ENCODE measurements at regions not wholly inside any gene's neighbourhood (a gene's known extent, or its start where the extent isn't known, plus 50 kb on each side); places are given as distances from the start of the nearest gene placed in this dataset.

GRCh38 chr12:127629066-127629820 lies 637.7 kb upstream of the TMEM132C start:
- peaks cover 0 to 2% of the 10 kb centered on the region in 2 donors for H3K9me3 ChIP-seq (ENCODE audit: control insufficient read depth in 2 of 2, insufficient read depth in 1 of 2, low read length in 1 of 2)
- H3K4me1 ChIP-seq (ENCODE audit: control insufficient read depth in 2 of 2, insufficient read depth in 2 of 2, low read length in 2 of 2), result no peaks in the 10 kb centered on the region
- 79% methylated on average over 10 of the region's 10 CpGs for WGBS
- no peak overlapping the region for H3K4me3 ChIP-seq (ENCODE audit: low read length in 2 of 2)
- no peaks in the 10 kb centered on the region for H3K36me3 ChIP-seq (ENCODE audit: control insufficient read depth in 2 of 2, insufficient read depth in 2 of 2, low read length in 1 of 2)
- no peak overlapping the region for H3K27ac ChIP-seq (ENCODE audit: low read depth in 1 of 2, low read length in 1 of 2)
- H3K27me3 ChIP-seq (ENCODE audit: control insufficient read depth in 2 of 2, insufficient read depth in 1 of 2, low read length in 1 of 2), result no peaks in the 10 kb centered on the region
- DNase-seq (ENCODE audit: low read depth in 6 of 9, low spot score in 9 of 9), result no peak

- no peak overlapping the region for H3K27ac ChIP-seq (ENCODE audit: low read depth in 1 of 2, low read length in 1 of 2)
- peaks cover 0 to 2% of the 10 kb centered on the region in 2 donors for H3K9me3 ChIP-seq (ENCODE audit: control insufficient read depth in 2 of 2, insufficient read depth in 1 of 2, low read length in 1 of 2)
- H3K4me3 ChIP-seq (ENCODE audit: low read length in 2 of 2), result no peak overlapping the region
- no peaks in the 10 kb centered on the region for H3K4me1 ChIP-seq (ENCODE audit: control insufficient read depth in 2 of 2, insufficient read depth in 2 of 2, low read length in 2 of 2)
- no peaks in the 10 kb centered on the region for H3K27me3 ChIP-seq (ENCODE audit: control insufficient read depth in 2 of 2, insufficient read depth in 1 of 2, low read length in 1 of 2)
- 83% methylated on average over 11 of the region's 11 CpGs for WGBS
- DNase-seq (ENCODE audit: low read depth in 6 of 9, low spot score in 9 of 9), result no peak
- H3K36me3 ChIP-seq (ENCODE audit: control insufficient read depth in 2 of 2, insufficient read depth in 2 of 2, low read length in 1 of 2), result no peaks in the 10 kb centered on the region
Observed at GRCh38 chr12:127632461-127632860, 634.5 kb upstream of the TMEM132C start.

- no peak for DNase-seq (ENCODE audit: low read depth in 6 of 9, low spot score in 9 of 9)
- WGBS, result 93% methylated on average over 4 of the region's 4 CpGs
- H3K36me3 ChIP-seq (ENCODE audit: control insufficient read depth in 2 of 2, insufficient read depth in 2 of 2, low read length in 1 of 2), result no peaks in the 10 kb centered on the region
- no peaks in the 10 kb centered on the region for H3K4me1 ChIP-seq (ENCODE audit: control insufficient read depth in 2 of 2, insufficient read depth in 2 of 2, low read length in 2 of 2)
- no peak overlapping the region for H3K4me3 ChIP-seq (ENCODE audit: low read length in 2 of 2)
- no peaks in the 10 kb centered on the region for H3K27me3 ChIP-seq (ENCODE audit: control insufficient read depth in 2 of 2, insufficient read depth in 1 of 2, low read length in 1 of 2)
- H3K9me3 ChIP-seq (ENCODE audit: control insufficient read depth in 2 of 2, insufficient read depth in 1 of 2, low read length in 1 of 2), result peaks cover 0 to 2% of the 10 kb centered on the region in 2 donors
- no peak overlapping the region for H3K27ac ChIP-seq (ENCODE audit: low read depth in 1 of 2, low read length in 1 of 2)
Observed at GRCh38 chr12:127635838-127636237, 631.1 kb upstream of the TMEM132C start.

- WGBS, result 74% methylated on average over 2 of the region's 2 CpGs
- no peak for DNase-seq (ENCODE audit: low read depth in 6 of 9, low spot score in 9 of 9)
Observed at GRCh38 chr12:127636882-127637281, 630.1 kb upstream of the TMEM132C start.

GRCh38 chr12:127640181-127640886 lies 626.6 kb upstream of the TMEM132C start:
- 86% methylated on average over 6 of the region's 6 CpGs for WGBS
- no peak overlapping the region for H3K27ac ChIP-seq (ENCODE audit: low read depth in 1 of 2, low read length in 1 of 2)
- no peaks in the 10 kb centered on the region for H3K4me1 ChIP-seq (ENCODE audit: control insufficient read depth in 2 of 2, insufficient read depth in 2 of 2, low read length in 2 of 2)
- DNase-seq (ENCODE audit: low read depth in 6 of 9, low spot score in 9 of 9), result no peak
- no peak overlapping the region for H3K4me3 ChIP-seq (ENCODE audit: low read length in 2 of 2)
- no peaks in the 10 kb centered on the region for H3K36me3 ChIP-seq (ENCODE audit: control insufficient read depth in 2 of 2, insufficient read depth in 2 of 2, low read length in 1 of 2)
- H3K27me3 ChIP-seq (ENCODE audit: control insufficient read depth in 2 of 2, insufficient read depth in 1 of 2, low read length in 1 of 2), result no peaks in the 10 kb centered on the region
- no peaks in the 10 kb centered on the region for H3K9me3 ChIP-seq (ENCODE audit: control insufficient read depth in 2 of 2, insufficient read depth in 1 of 2, low read length in 1 of 2)

More at GRCh38 chr12:127636882-127637281, 630.1 kb upstream of the TMEM132C start:
- peaks cover 0 to 2% of the 10 kb centered on the region in 2 donors for H3K9me3 ChIP-seq (ENCODE audit: control insufficient read depth in 2 of 2, insufficient read depth in 1 of 2, low read length in 1 of 2)
- no peak overlapping the region for H3K27ac ChIP-seq (ENCODE audit: low read depth in 1 of 2, low read length in 1 of 2)
- H3K4me1 ChIP-seq (ENCODE audit: control insufficient read depth in 2 of 2, insufficient read depth in 2 of 2, low read length in 2 of 2), result no peaks in the 10 kb centered on the region
- H3K36me3 ChIP-seq (ENCODE audit: control insufficient read depth in 2 of 2, insufficient read depth in 2 of 2, low read length in 1 of 2), result no peaks in the 10 kb centered on the region
- H3K27me3 ChIP-seq (ENCODE audit: control insufficient read depth in 2 of 2, insufficient read depth in 1 of 2, low read length in 1 of 2), result no peaks in the 10 kb centered on the region
- H3K4me3 ChIP-seq (ENCODE audit: low read length in 2 of 2), result no peak overlapping the region

- no peaks in the 10 kb centered on the region for H3K27me3 ChIP-seq (ENCODE audit: control insufficient read depth in 2 of 2, insufficient read depth in 1 of 2, low read length in 1 of 2)
- no peaks in the 10 kb centered on the region for H3K4me1 ChIP-seq (ENCODE audit: control insufficient read depth in 2 of 2, insufficient read depth in 2 of 2, low read length in 2 of 2)
- H3K36me3 ChIP-seq (ENCODE audit: control insufficient read depth in 2 of 2, insufficient read depth in 2 of 2, low read length in 1 of 2), result no peaks in the 10 kb centered on the region
- H3K4me3 ChIP-seq (ENCODE audit: low read length in 2 of 2), result no peak overlapping the region
- no peak overlapping the region for H3K27ac ChIP-seq (ENCODE audit: low read depth in 1 of 2, low read length in 1 of 2)
- no peaks in the 10 kb centered on the region for H3K9me3 ChIP-seq (ENCODE audit: control insufficient read depth in 2 of 2, insufficient read depth in 1 of 2, low read length in 1 of 2)
- no peak for DNase-seq (ENCODE audit: low read depth in 6 of 9, low spot score in 9 of 9)
- WGBS, result 94% methylated on average over 8 of the region's 8 CpGs
Observed at GRCh38 chr12:127642208-127642607, 624.8 kb upstream of the TMEM132C start.

GRCh38 chr12:127648321-127648720 lies 618.6 kb upstream of the TMEM132C start:
- Histone ChIP-seq H3K36me3 (ENCODE audit: control insufficient read depth in 2 of 2, insufficient read depth in 2 of 2, low read length in 1 of 2) (no peaks in the 10 kb centered on the region), H3K9me3 (ENCODE audit: control insufficient read depth in 2 of 2, insufficient read depth in 1 of 2, low read length in 1 of 2) (peaks cover 0 to 3% of the 10 kb centered on the region in 2 donors), H3K27me3 (ENCODE audit: control insufficient read depth in 2 of 2, insufficient read depth in 1 of 2, low read length in 1 of 2) (no peaks in the 10 kb centered on the region), H3K4me3 (ENCODE audit: low read length in 2 of 2) (no peak overlapping the region), H3K4me1 (ENCODE audit: control insufficient read depth in 2 of 2, insufficient read depth in 2 of 2, low read length in 2 of 2) (no peaks in the 10 kb centered on the region), H3K27ac (ENCODE audit: low read depth in 1 of 2, low read length in 1 of 2) (no peak overlapping the region)
- DNase-seq (ENCODE audit: low read depth in 6 of 9, low spot score in 9 of 9), result no peak
- WGBS, result 88% methylated on average over 5 of the region's 5 CpGs

GRCh38 chr12:127649961-127650360 lies 617.0 kb upstream of the TMEM132C start:
- Histone ChIP-seq H3K27me3 (ENCODE audit: control insufficient read depth in 2 of 2, insufficient read depth in 1 of 2, low read length in 1 of 2) (no peaks in the 10 kb centered on the region), H3K9me3 (ENCODE audit: control insufficient read depth in 2 of 2, insufficient read depth in 1 of 2, low read length in 1 of 2) (peaks cover 0 to 8% of the 10 kb centered on the region in 2 donors), H3K4me3 (ENCODE audit: low read length in 2 of 2) (no peak overlapping the region), H3K4me1 (ENCODE audit: control insufficient read depth in 2 of 2, insufficient read depth in 2 of 2, low read length in 2 of 2) (no peaks in the 10 kb centered on the region), H3K36me3 (ENCODE audit: control insufficient read depth in 2 of 2, insufficient read depth in 2 of 2, low read length in 1 of 2) (no peaks in the 10 kb centered on the region), H3K27ac (ENCODE audit: low read depth in 1 of 2, low read length in 1 of 2) (no peak overlapping the region)
- 83% methylated on average over 2 of the region's 2 CpGs for WGBS
- no peak for DNase-seq (ENCODE audit: low read depth in 6 of 9, low spot score in 9 of 9)

- Histone ChIP-seq H3K4me1 (ENCODE audit: control insufficient read depth in 2 of 2, insufficient read depth in 2 of 2, low read length in 2 of 2) (no peaks in the 10 kb centered on the region), H3K36me3 (ENCODE audit: control insufficient read depth in 2 of 2, insufficient read depth in 2 of 2, low read length in 1 of 2) (no peaks in the 10 kb centered on the region), H3K9me3 (ENCODE audit: control insufficient read depth in 2 of 2, insufficient read depth in 1 of 2, low read length in 1 of 2) (peaks cover 0 to 10% of the 10 kb centered on the region in 2 donors), H3K27ac (ENCODE audit: low read depth in 1 of 2, low read length in 1 of 2) (no peak overlapping the region), H3K4me3 (ENCODE audit: low read length in 2 of 2) (no peak overlapping the region), H3K27me3 (ENCODE audit: control insufficient read depth in 2 of 2, insufficient read depth in 1 of 2, low read length in 1 of 2) (no peaks in the 10 kb centered on the region)
- 86% methylated on average over 5 of the region's 5 CpGs for WGBS
- no peak for DNase-seq (ENCODE audit: low read depth in 6 of 9, low spot score in 9 of 9)
Observed at GRCh38 chr12:127650626-127651025, 616.3 kb upstream of the TMEM132C start.
